B cell (primary cell): ENCODE measurements at regions not wholly inside any gene's neighbourhood (a gene's known extent, or its start where the extent isn't known, plus 50 kb on each side); places are given as distances from the start of the nearest gene placed in this dataset.

Experiments used
- ATAC-seq: fragments of 200-7000 bp; cut with Tn5 transposase; one replicate; pipeline ENCODE4 v1.10.0; 2021; ENCODE audit warnings: low read depth, mild to moderate bottlenecking, moderate number of reproducible peaks, moderate library complexity
- CTCF ChIA-PET: fragments of 350-600 bp; sonication (Branson Sonifier 250); formaldehyde crosslinking; loops from one replicate; lab custom pipeline; 2021; ENCODE audit warnings: antibody characterized with exemption, inconsistent platforms; lab: Charles Lee
- POLR2A ChIA-PET: fragments of 350-600 bp; sonication (Branson Sonifier 250); formaldehyde crosslinking; loops from one replicate; lab custom pipeline; 2021; ENCODE audit warnings: antibody characterized with exemption; lab: Charles Lee
- DNase-seq: peaks from one replicate; pipeline ENCODE4 v3.0.0; 2013
- H2AFZ ChIP-seq: 2 replicates; pipeline ENCODE4 v1.6.1; 2012; ENCODE audit warnings: mild to moderate bottlenecking, low read depth, low read length; ENCODE audit not compliant: insufficient read depth, poor library complexity, severe bottlenecking
- H3K27ac ChIP-seq, 2 donors: 1 replicate in 1 of 2; 2 replicates in 1 of 2; pipeline ENCODE4 v1.5.1; 2012 to 2013; ENCODE audit warnings: low read length in 2 of 2, mild to moderate bottlenecking in 2 of 2, moderate library complexity in 1 of 2
- H3K27me3 ChIP-seq, 4 experiments: fragments of 200-600 bp in 1 of 4; sonication (generic) in 1 of 4; replicated peaks in 1 of 4; 1 replicate in 2 of 4; 2 replicates in 2 of 4; pipeline versions ENCODE4 v1.6.1 to v1.7.0; 2013 to 2016; ENCODE audit warnings: low read length in 3 of 4, mild to moderate bottlenecking in 2 of 4, mixed read lengths in 1 of 4, moderate library complexity in 1 of 4; ENCODE audit not compliant: insufficient read depth in 4 of 4, control insufficient read depth in 3 of 4; ENCODE audit errors: control extremely low read depth in 1 of 4
- H3K36me3 ChIP-seq, 2 experiments: replicated peaks in 1 of 2; 1 replicate in 1 of 2; 2 replicates in 1 of 2; pipeline versions ENCODE4 v1.6.1 to v1.7.1; 2013; ENCODE audit warnings: low read length in 1 of 2; ENCODE audit not compliant: insufficient read depth in 2 of 2, control insufficient read depth in 1 of 2; ENCODE audit errors: control extremely low read depth in 1 of 2, extremely low read depth in 1 of 2
- H3K4me1 ChIP-seq, 2 donors: fragments of 200-600 bp in 1 of 2; sonication (generic) in 1 of 2; 1 replicate in 1 of 2; 2 replicates in 1 of 2; pipeline versions ENCODE4 v1.5.1 to v1.6.1; 2013 to 2017; ENCODE audit warnings: low read length in 2 of 2; ENCODE audit not compliant: control insufficient read depth in 2 of 2, insufficient read depth in 2 of 2
- H3K4me2 ChIP-seq: replicated peaks from 2 replicates; pipeline ENCODE3; 2012; ENCODE audit warnings: mild to moderate bottlenecking, low read depth, low read length; ENCODE audit not compliant: poor library complexity, severe bottlenecking
- H3K4me3 ChIP-seq, 5 experiments: fragments of 200-600 bp in 1 of 5; sonication (generic) in 1 of 5; 1 replicate in 3 of 5; 2 replicates in 2 of 5; pipeline versions ENCODE4 v1.5.1 to v1.7.0; 2011 to 2016; ENCODE audit warnings: low read length in 4 of 5, mild to moderate bottlenecking in 4 of 5, low read depth in 2 of 5, control low read depth in 1 of 5, moderate library complexity in 1 of 5; ENCODE audit not compliant: insufficient read depth in 1 of 5; ENCODE audit errors: control extremely low read depth in 1 of 5, extremely low read depth in 1 of 5
- H3K79me2 ChIP-seq: fragments of 200-600 bp; sonication (generic); one replicate; pipeline ENCODE4 v1.6.0; 2016; ENCODE audit warnings: low read length; ENCODE audit not compliant: control insufficient read depth, insufficient read depth
- H3K9ac ChIP-seq: fragments of 200-600 bp; sonication (generic); 2 replicates; pipeline ENCODE4 v1.6.1; 2017; ENCODE audit warnings: mild to moderate bottlenecking, low read length, moderate library complexity
- H3K9me3 ChIP-seq, 3 donors: one replicate each; pipeline versions ENCODE4 v1.6.1 to v1.7.1; 2013; ENCODE audit warnings: low read length in 2 of 3; ENCODE audit not compliant: control insufficient read depth in 2 of 3, insufficient read depth in 1 of 3; ENCODE audit errors: control extremely low read depth in 1 of 3
- H4K20me1 ChIP-seq: 2 replicates; pipeline ENCODE4 v1.6.0; 2012; ENCODE audit warnings: mild to moderate bottlenecking, low read length; ENCODE audit not compliant: insufficient read depth, control insufficient read depth, poor library complexity, severe bottlenecking
- H3K27ac Mint-ChIP-seq: one replicate; pipeline ENCODE4 v1.8.0; 2021; ENCODE audit warnings: mixed read lengths
- H3K27me3 Mint-ChIP-seq: one replicate; pipeline ENCODE4 v1.8.0; 2021; ENCODE audit warnings: mixed read lengths
- H3K4me1 Mint-ChIP-seq: one replicate; pipeline ENCODE4 v1.8.0; 2021; ENCODE audit warnings: mixed read lengths
- H3K4me3 Mint-ChIP-seq: one replicate; pipeline ENCODE4 v1.8.0; 2021; ENCODE audit warnings: mixed read lengths
- H3K9me3 Mint-ChIP-seq: one replicate; pipeline ENCODE4 v1.8.0; 2022; ENCODE audit warnings: mixed read lengths; ENCODE audit not compliant: insufficient read depth
- CTCF ChIP-seq: fragments of 200-600 bp; IDR thresholded peaks from one replicate; pipeline ENCODE4 v1.8.0; 2022; ENCODE audit warnings: antibody characterized with exemption, mild to moderate bottlenecking
- EZH2 ChIP-seq: IDR thresholded peaks from 2 replicates; pipeline ENCODE4 v1.6.1; 2012; ENCODE audit warnings: borderline replicate concordance, low read depth, mild to moderate bottlenecking, moderate library complexity, low read length; ENCODE audit not compliant: insufficient read depth, poor library complexity, severe bottlenecking
- WGBS: methylation state at CpG from one replicate; pipeline ENCODE4 v1.1.5; 2013; ENCODE audit warnings: missing lambda C conversion rate; ENCODE audit not compliant: insufficient coverage; 5-methylcytosine and 5-hydroxymethylcytosine counted together
- intact Hi-C: fragments of 100-400 bp; cut with micrococcal nuclease; formaldehyde crosslinking; loops from one replicate; pipeline ENCODE4 v1.10.0; 2022

GRCh38 chr5:156025656-156026055, 301.3 kb upstream of the SGCD start:
- Histone ChIP-seq H3K4me2 (no peak overlapping the region), H3K36me3 (no peaks in the 10 kb centered on the region), H3K4me3 (no peak overlapping the region), H3K9ac (no peak overlapping the region), H4K20me1 (no peaks in the 10 kb centered on the region), H3K79me2 (no peaks in the 10 kb centered on the region), H3K27me3 (no peaks in the 10 kb centered on the region), H2AFZ (no peak overlapping the region), H3K27ac (no peak overlapping the region), H3K4me1 (no peaks in the 10 kb centered on the region), H3K9me3 (no peaks in the 10 kb centered on the region)
- intact Hi-C loops, result no loop called here
- Mint-ChIP-seq H3K9me3 (no peaks in the 10 kb centered on the region), H3K4me1 (no peaks in the 10 kb centered on the region), H3K27me3 (peaks cover 3% of the 10 kb centered on the region), H3K27ac (no peak overlapping the region), H3K4me3 (no peak overlapping the region)
- WGBS, result no CpG with 5 or more reads among the region's 1 CpG
- ChIA-PET POLR2A (no interaction called here), CTCF (no interaction called here)
- no peak for TF ChIP-seq CTCF
- no peak for TF ChIP-seq EZH2
- ATAC-seq (no peak), DNase-seq (no peak)

- ChIA-PET POLR2A (interaction anchor here (0.6 kb wide), 1 partner anchor 1473 kb away, joined by 3 read pairs; no protein-coding TSS in a partner anchor), CTCF (no interaction called here)
- ATAC-seq (no peak), DNase-seq (no peak)
- intact Hi-C loops, result no loop called here
- Histone ChIP-seq H3K4me1 (no peaks in the 10 kb centered on the region), H3K4me2 (no peak overlapping the region), H3K79me2 (no peaks in the 10 kb centered on the region), H3K9ac (no peak overlapping the region), H3K27ac (no peak overlapping the region), H3K27me3 (no peaks in the 10 kb centered on the region), H2AFZ (no peak overlapping the region), H4K20me1 (no peaks in the 10 kb centered on the region), H3K4me3 (no peak overlapping the region), H3K9me3 (no peaks in the 10 kb centered on the region), H3K36me3 (no peaks in the 10 kb centered on the region)
- no peaks in the 10 kb centered on the region for H3K9me3 Mint-ChIP-seq
- TF ChIP-seq CTCF (no peak), EZH2 (no peak)
- no peaks in the 10 kb centered on the region for H3K4me1 Mint-ChIP-seq
- no peak overlapping the region for H3K4me3 Mint-ChIP-seq
- no peak overlapping the region for H3K27ac Mint-ChIP-seq
- 100% methylated on average over 1 of the region's 1 CpG for WGBS
- peaks cover 3% of the 10 kb centered on the region for H3K27me3 Mint-ChIP-seq
These were observed 295.8 kb upstream of the SGCD start for GRCh38 chr5:156031181-156031580.
